ENCODE measurements at regions not wholly inside any gene's neighbourhood (a gene's known extent, or its start where the extent isn't known, plus 50 kb on each side); places are given as distances from the start of the nearest gene placed in this dataset.

GRCh38 chr4:32251126-32251525 lies 1531.0 kb downstream of the PCDH7 start:
- Histone ChIP-seq H3K27me3 (ENCODE audit: insufficient read depth, low read length) (no peaks in the 10 kb centered on the region), H4K20me1 (ENCODE audit: insufficient read depth) (no peaks in the 10 kb centered on the region), H3K4me1 (ENCODE audit: control insufficient read depth in 1 of 2, insufficient read depth in 2 of 2, low read length in 2 of 2) (no peaks in the 10 kb centered on the region), H3K9ac (ENCODE audit: low read length) (no peak overlapping the region), H2AFZ (ENCODE audit: low read depth, low read length, poor library complexity, severe bottlenecking) (no peak overlapping the region), H3K4me2 (ENCODE audit: low read length) (no peak overlapping the region), H3K27ac (ENCODE audit: low read depth, low read length) (no peak overlapping the region), H3K79me2 (ENCODE audit: insufficient read depth, low read length) (no peaks in the 10 kb centered on the region), H3K36me3 (ENCODE audit: control insufficient read depth in 1 of 2, insufficient read depth in 2 of 2, low read length in 2 of 2) (no peaks in the 10 kb centered on the region), H3K9me3 (ENCODE audit: control insufficient read depth in 1 of 2, insufficient read depth in 1 of 2, low read depth in 1 of 2, low read length in 2 of 2) (no peaks in the 10 kb centered on the region), H3K9me2 (ENCODE audit: insufficient read depth) (no peaks in the 10 kb centered on the region; the same call in 1 of the 2 replicates), H3K4me3 (replicated peaks in 1 of 2; ENCODE audit: low read depth in 1 of 2, low read length in 2 of 2) (no peak overlapping the region)
- intact Hi-C loops (cut with micrococcal nuclease) = no loop called here
- no peak for TF ChIP-seq SP1 (IDR thresholded peaks at IDR 0.05; ENCODE audit: low read depth)
- TF ChIP-seq TCF7L2 (IDR thresholded peaks at IDR 0.05; ENCODE audit: borderline replicate concordance, extremely low read depth, insufficient read depth, insufficient read length) = no peak
- TF ChIP-seq ZBTB33 (IDR thresholded peaks at IDR 0.05; ENCODE audit: extremely low read depth, insufficient replicate concordance, low read length) = no peak
- no peak for TF ChIP-seq ATF3 (IDR thresholded peaks at IDR 0.05)
- no peak for TF ChIP-seq CBX3 (IDR thresholded peaks at IDR 0.05; ENCODE audit: low read depth)
- no peak for TF ChIP-seq ZNF274 (IDR thresholded peaks at IDR 0.05; ENCODE audit: low read depth, low read length)
- no peak for TF ChIP-seq ZFX (IDR thresholded peaks at IDR 0.05)
- no peak for TF ChIP-seq FOSL1 (IDR thresholded peaks at IDR 0.05; ENCODE audit: low read depth)
- TF ChIP-seq RAD21 (IDR thresholded peaks at IDR 0.05; ENCODE audit: low read depth) = no peak
- no peak for TF ChIP-seq POLR2A (IDR thresholded peaks at IDR 0.05; ENCODE audit: borderline replicate concordance, extremely low read depth, insufficient read depth, insufficient read length)
- TF ChIP-seq YY1 (IDR thresholded peaks at IDR 0.05; ENCODE audit: extremely low read depth, insufficient replicate concordance, low read depth, low read length) = no peak
- TF ChIP-seq EZH2 (IDR thresholded peaks at IDR 0.05) = no peak
- no peak for TF ChIP-seq SRF (IDR thresholded peaks at IDR 0.05; ENCODE audit: low read depth)
- TF ChIP-seq JUND (IDR thresholded peaks at IDR 0.05) = no peak
- TF ChIP-seq EZH2phosphoT487 (IDR thresholded peaks at IDR 0.05; ENCODE audit: borderline replicate concordance) = no peak
- TF ChIP-seq POLR2AphosphoS5 (IDR thresholded peaks at IDR 0.05; ENCODE audit: low read depth, low read length) = no peak
- TF ChIP-seq, protein P1, sequence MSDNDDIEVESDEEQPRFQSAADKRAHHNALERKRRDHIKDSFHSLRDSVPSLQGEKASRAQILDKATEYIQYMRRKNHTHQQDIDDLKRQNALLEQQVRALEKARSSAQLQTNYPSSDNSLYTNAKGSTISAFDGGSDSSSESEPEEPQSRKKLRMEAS (IDR thresholded peaks at IDR 0.05) = no peak
- RAD21 ChIA-PET (ENCODE audit: low non-redundant PET in 1 of 2, low total read pairs in 2 of 2, uncharacterized antibody in 2 of 2, unreplicated experiment in 2 of 2) = no interaction called here
- no peak for ATAC-seq
- BruUV-seq (replicated peaks) = no TSS peak
- no peak for DNase-seq (ENCODE audit: low read depth, low spot score)
- POLR2A ChIA-PET = no interaction called here
- CTCF ChIA-PET = no interaction called here

Measured in HCT116 (cell line).